ENCODE measurements at regions not wholly inside any gene's neighbourhood (a gene's known extent, or its start where the extent isn't known, plus 50 kb on each side); places are given as distances from the start of the nearest gene placed in this dataset.

- Mint-ChIP-seq H3K4me1 (ENCODE audit: unreplicated experiment) (no peaks in the 10 kb centered on the region), H3K36me3 (no peaks in the 10 kb centered on the region), H3K27me3 (no peaks in the 10 kb centered on the region), H3K4me3 (no peak overlapping the region), H3K9me3 (no peaks in the 10 kb centered on the region), H3K27ac (no peak overlapping the region)
- no peak for DNase-seq (ENCODE audit: extremely low spot score, unreplicated experiment)
- no peak for TF ChIP-seq CTCF (conservative IDR thresholded peaks at IDR 0.05)
Measured at GRCh38 chr4:43362875-43363636, 470.5 kb downstream of the GRXCR1 start.

GRCh38 chr4:43369036-43369594, 476.6 kb downstream of the GRXCR1 start:
- TF ChIP-seq CTCF (conservative IDR thresholded peaks at IDR 0.05), result no peak
- no peaks in the 10 kb centered on the region for H3K27me3 Mint-ChIP-seq
- no peak for DNase-seq (ENCODE audit: extremely low spot score, unreplicated experiment)
- no peak overlapping the region for H3K4me3 Mint-ChIP-seq
- no peaks in the 10 kb centered on the region for H3K4me1 Mint-ChIP-seq (ENCODE audit: unreplicated experiment)
- no peaks in the 10 kb centered on the region for H3K36me3 Mint-ChIP-seq
- H3K27ac Mint-ChIP-seq, result no peak overlapping the region
- no peaks in the 10 kb centered on the region for H3K9me3 Mint-ChIP-seq

GRCh38 chr4:43373201-43373600, 480.7 kb downstream of the GRXCR1 start:
- no peak for TF ChIP-seq CTCF (conservative IDR thresholded peaks at IDR 0.05)
- Mint-ChIP-seq H3K9me3 (no peaks in the 10 kb centered on the region), H3K4me3 (no peak overlapping the region), H3K27ac (no peak overlapping the region), H3K27me3 (no peaks in the 10 kb centered on the region), H3K4me1 (ENCODE audit: unreplicated experiment) (no peaks in the 10 kb centered on the region), H3K36me3 (no peaks in the 10 kb centered on the region)
- DNase-seq (ENCODE audit: extremely low spot score, unreplicated experiment), result no peak

- Mint-ChIP-seq H3K4me1 (ENCODE audit: unreplicated experiment) (no peaks in the 10 kb centered on the region), H3K27me3 (no peaks in the 10 kb centered on the region), H3K27ac (no peak overlapping the region), H3K9me3 (no peaks in the 10 kb centered on the region), H3K4me3 (no peak overlapping the region), H3K36me3 (no peaks in the 10 kb centered on the region)
- no peak for TF ChIP-seq CTCF (conservative IDR thresholded peaks at IDR 0.05)
- no peak for DNase-seq (ENCODE audit: extremely low spot score, unreplicated experiment)
Measured at GRCh38 chr4:43374216-43374751, 481.8 kb downstream of the GRXCR1 start.

GRCh38 chr4:43379016-43379415, 486.5 kb downstream of the GRXCR1 start:
- Mint-ChIP-seq H3K4me3 (no peak overlapping the region), H3K27ac (no peak overlapping the region), H3K4me1 (ENCODE audit: unreplicated experiment) (no peaks in the 10 kb centered on the region), H3K9me3 (no peaks in the 10 kb centered on the region), H3K27me3 (no peaks in the 10 kb centered on the region), H3K36me3 (no peaks in the 10 kb centered on the region)
- DNase-seq (ENCODE audit: extremely low spot score, unreplicated experiment), result no peak
- no peak for TF ChIP-seq CTCF (conservative IDR thresholded peaks at IDR 0.05)
